ENCODE measurements at regions not wholly inside any gene's neighbourhood (a gene's known extent, or its start where the extent isn't known, plus 50 kb on each side); places are given as distances from the start of the nearest gene placed in this dataset.

DNA sequence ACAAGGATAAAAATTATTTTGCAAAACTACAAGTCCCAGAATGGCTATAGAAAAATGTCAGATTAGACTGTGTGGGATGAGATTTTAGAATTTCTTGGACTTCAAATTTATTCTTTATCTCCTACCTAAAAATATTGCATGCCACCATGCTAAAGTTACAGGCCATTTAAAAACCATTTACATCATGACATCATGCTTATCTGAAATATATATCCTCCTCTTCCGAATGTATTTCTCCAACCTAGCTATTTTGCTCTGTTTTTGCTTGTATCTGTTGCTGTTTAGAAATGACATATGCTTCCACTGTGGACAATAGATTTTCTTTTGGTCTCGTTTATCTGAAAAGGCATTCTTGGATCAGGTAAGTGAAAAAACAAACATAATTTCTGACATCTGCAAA lies 471.7 kb downstream of the LRFN5 start:
- TF ChIP-seq, protein P1, sequence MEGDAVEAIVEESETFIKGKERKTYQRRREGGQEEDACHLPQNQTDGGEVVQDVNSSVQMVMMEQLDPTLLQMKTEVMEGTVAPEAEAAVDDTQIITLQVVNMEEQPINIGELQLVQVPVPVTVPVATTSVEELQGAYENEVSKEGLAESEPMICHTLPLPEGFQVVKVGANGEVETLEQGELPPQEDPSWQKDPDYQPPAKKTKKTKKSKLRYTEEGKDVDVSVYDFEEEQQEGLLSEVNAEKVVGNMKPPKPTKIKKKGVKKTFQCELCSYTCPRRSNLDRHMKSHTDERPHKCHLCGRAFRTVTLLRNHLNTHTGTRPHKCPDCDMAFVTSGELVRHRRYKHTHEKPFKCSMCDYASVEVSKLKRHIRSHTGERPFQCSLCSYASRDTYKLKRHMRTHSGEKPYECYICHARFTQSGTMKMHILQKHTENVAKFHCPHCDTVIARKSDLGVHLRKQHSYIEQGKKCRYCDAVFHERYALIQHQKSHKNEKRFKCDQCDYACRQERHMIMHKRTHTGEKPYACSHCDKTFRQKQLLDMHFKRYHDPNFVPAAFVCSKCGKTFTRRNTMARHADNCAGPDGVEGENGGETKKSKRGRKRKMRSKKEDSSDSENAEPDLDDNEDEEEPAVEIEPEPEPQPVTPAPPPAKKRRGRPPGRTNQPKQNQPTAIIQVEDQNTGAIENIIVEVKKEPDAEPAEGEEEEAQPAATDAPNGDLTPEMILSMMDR (IDR thresholded peaks at IDR 0.05 in 8 of 11, conservative IDR thresholded peaks at IDR 0.05 in 3 of 11), result no peak
- TF ChIP-seq POLR2A (IDR thresholded peaks at IDR 0.05) (no peak), POLR2AphosphoS5 (IDR thresholded peaks at IDR 0.05) (no peak)

All from spleen (tissue), 7 donors.